ENCODE measurements at regions not wholly inside any gene's neighbourhood (a gene's known extent, or its start where the extent isn't known, plus 50 kb on each side); places are given as distances from the start of the nearest gene placed in this dataset.
"Not testable (repeated sequence)": the region's sequence is repeated elsewhere in the genome, so short reads cannot be mapped to it uniquely, and the experiment has no call there.

GRCh38 chr9:64370344-64370743, 914.7 kb downstream of the FOXD4L5 start:
- DNase-seq (ENCODE audit: low read depth): not testable (repeated sequence)

GRCh38 chr9:64369644-64370043, 915.4 kb downstream of the FOXD4L5 start:
- DNase-seq (ENCODE audit: low read depth): not testable (repeated sequence)

GRCh38 chr9:64369114-64369513, 915.9 kb downstream of the FOXD4L5 start:
- DNase-seq (ENCODE audit: low read depth): peak; percentile 61

- not testable (repeated sequence) for DNase-seq (ENCODE audit: low read depth)
Observed at GRCh38 chr9:64368644-64368942, 916.4 kb downstream of the FOXD4L5 start.

- not testable (repeated sequence) for DNase-seq (ENCODE audit: low read depth)
Observed at GRCh38 chr9:64367826-64368643, 917.0 kb downstream of the FOXD4L5 start.

All from stimulated activated CD4-positive, alpha-beta T cell treated with anti-CD3 and anti-CD28 coated beads, Interleukin-2, amount 100 ng/mL, for 4 hours (primary cell).